Chondrocyte (in vitro differentiated cells): ENCODE measurements at regions not wholly inside any gene's neighbourhood (a gene's known extent, or its start where the extent isn't known, plus 50 kb on each side); places are given as distances from the start of the nearest gene placed in this dataset.

Experiments used
- DNase-seq: peaks from one replicate; pipeline ENCODE4 v3.0.0; 2021; ENCODE audit warnings: mixed read lengths, low spot score
- H3K27ac Mint-ChIP-seq: one replicate; pipeline ENCODE4 v1.8.0; 2021; ENCODE audit warnings: mild to moderate bottlenecking, moderate library complexity, mixed read lengths; ENCODE audit not compliant: unreplicated experiment
- H3K27me3 Mint-ChIP-seq: 2 replicates; pipeline ENCODE4 v1.8.0; 2021; ENCODE audit warnings: low read depth, mixed read lengths
- H3K36me3 Mint-ChIP-seq: 2 replicates; pipeline ENCODE4 v1.8.0; 2021; ENCODE audit warnings: low read depth, mixed read lengths
- H3K4me1 Mint-ChIP-seq: 2 replicates; pipeline ENCODE4 v1.8.0; 2021; ENCODE audit warnings: low read depth, mild to moderate bottlenecking, mixed read lengths
- H3K4me3 Mint-ChIP-seq: one replicate; pipeline ENCODE4 v1.8.0; 2021; ENCODE audit warnings: mild to moderate bottlenecking, moderate library complexity, mixed read lengths; ENCODE audit not compliant: unreplicated experiment
- H3K9me3 Mint-ChIP-seq: 2 replicates; pipeline ENCODE4 v1.8.0; 2021; ENCODE audit warnings: low read depth, mixed read lengths
- TF ChIP-seq, protein P1 (sequence below): fragments of 200-600 bp; sonication (generic); IDR thresholded peaks from 2 replicates; pipeline ENCODE4 v1.5.0; 2021; ENCODE audit warnings: antibody characterized with exemption, mild to moderate bottlenecking, moderate library complexity

DNA sequence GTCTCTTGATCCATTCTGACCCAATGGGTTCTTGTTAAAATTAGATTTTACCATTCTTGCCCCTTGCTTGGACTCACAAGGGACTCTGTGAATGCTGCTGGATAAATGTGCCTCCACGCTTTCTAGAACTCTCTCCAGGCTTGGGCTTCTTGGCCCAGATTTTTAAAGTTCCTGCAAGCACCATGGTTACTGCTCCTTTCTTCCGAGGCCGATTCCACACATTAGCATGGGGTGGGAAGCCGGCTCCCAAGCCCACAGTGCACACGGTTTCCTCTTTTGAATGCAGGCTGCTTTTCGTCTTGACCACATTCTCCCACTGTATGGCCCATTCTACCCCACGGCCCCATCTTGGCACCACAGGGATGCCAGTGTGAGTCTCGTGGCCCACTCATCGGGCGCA is 174.3 kb upstream of the PITRM1 start:
- TF ChIP-seq, protein P1, sequence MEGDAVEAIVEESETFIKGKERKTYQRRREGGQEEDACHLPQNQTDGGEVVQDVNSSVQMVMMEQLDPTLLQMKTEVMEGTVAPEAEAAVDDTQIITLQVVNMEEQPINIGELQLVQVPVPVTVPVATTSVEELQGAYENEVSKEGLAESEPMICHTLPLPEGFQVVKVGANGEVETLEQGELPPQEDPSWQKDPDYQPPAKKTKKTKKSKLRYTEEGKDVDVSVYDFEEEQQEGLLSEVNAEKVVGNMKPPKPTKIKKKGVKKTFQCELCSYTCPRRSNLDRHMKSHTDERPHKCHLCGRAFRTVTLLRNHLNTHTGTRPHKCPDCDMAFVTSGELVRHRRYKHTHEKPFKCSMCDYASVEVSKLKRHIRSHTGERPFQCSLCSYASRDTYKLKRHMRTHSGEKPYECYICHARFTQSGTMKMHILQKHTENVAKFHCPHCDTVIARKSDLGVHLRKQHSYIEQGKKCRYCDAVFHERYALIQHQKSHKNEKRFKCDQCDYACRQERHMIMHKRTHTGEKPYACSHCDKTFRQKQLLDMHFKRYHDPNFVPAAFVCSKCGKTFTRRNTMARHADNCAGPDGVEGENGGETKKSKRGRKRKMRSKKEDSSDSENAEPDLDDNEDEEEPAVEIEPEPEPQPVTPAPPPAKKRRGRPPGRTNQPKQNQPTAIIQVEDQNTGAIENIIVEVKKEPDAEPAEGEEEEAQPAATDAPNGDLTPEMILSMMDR = no peak
- H3K9me3 Mint-ChIP-seq = no peaks in the 10 kb centered on the region
- DNase-seq = no peak
- no peak overlapping the region for H3K4me3 Mint-ChIP-seq
- no peak overlapping the region for H3K27ac Mint-ChIP-seq
- no peaks in the 10 kb centered on the region for H3K4me1 Mint-ChIP-seq
- H3K27me3 Mint-ChIP-seq = peaks cover 4% of the 10 kb centered on the region
- no peaks in the 10 kb centered on the region for H3K36me3 Mint-ChIP-seq

DNA sequence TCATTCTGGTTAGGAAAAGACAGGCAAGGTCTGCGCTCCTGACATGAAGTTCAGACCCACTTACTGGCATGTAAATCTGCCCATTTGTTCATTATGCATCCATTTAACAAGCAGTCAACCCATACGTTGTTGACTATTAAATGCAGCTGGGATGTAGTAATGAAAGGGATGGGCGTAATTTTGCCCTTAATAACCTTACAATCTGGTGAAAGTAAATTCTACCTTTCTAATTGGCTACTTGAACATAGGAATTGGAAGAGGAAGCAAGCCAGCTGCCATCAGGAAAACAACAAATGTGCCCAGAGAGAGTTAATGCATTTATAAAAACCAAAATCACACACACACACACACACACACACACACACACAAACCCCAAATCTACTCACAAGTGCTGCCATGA is 170.2 kb upstream of the PITRM1 start:
- Mint-ChIP-seq H3K9me3 (no peaks in the 10 kb centered on the region), H3K36me3 (no peaks in the 10 kb centered on the region), H3K4me3 (no peak overlapping the region), H3K27ac (no peak overlapping the region), H3K4me1 (peaks cover 12% of the 10 kb centered on the region), H3K27me3 (peaks cover 4% of the 10 kb centered on the region)
- no peak for DNase-seq
- TF ChIP-seq, protein P1 = no peak

DNA sequence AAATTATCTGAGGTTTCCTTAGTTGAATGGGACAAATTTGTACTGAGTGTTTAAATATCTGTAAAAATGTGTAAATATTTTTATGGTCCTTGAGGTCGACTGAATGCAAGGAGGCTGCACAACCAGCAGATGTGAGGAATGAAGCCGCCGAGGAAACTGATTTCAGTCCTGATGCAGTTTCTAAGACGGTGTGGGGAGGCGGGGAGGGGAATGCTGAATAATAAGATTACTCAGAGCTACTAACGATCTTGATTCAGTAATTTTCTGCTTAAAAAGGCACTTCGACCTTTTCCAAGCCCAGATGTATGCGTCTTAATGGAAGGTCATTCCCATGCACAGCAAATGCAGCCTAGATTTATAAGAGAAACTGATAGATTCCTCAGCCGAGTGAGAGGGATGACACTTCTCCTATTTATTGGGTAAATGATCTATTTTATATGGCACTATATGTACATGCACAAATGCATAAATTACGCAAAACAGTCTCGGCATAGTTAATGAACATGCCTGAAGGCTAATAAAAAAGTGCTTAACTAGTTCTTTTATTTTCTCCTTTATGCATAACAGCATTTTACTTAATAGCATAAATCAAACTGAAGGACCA is 167.6 kb upstream of the PITRM1 start:
- peaks cover 17% of the 10 kb centered on the region for H3K4me1 Mint-ChIP-seq
- H3K9me3 Mint-ChIP-seq = no peaks in the 10 kb centered on the region
- H3K27ac Mint-ChIP-seq = no peak overlapping the region
- DNase-seq = no peak
- peaks cover under 1% of the 10 kb centered on the region for H3K27me3 Mint-ChIP-seq
- H3K4me3 Mint-ChIP-seq = no peak overlapping the region
- H3K36me3 Mint-ChIP-seq = no peaks in the 10 kb centered on the region
- TF ChIP-seq, protein P1 = no peak

DNA sequence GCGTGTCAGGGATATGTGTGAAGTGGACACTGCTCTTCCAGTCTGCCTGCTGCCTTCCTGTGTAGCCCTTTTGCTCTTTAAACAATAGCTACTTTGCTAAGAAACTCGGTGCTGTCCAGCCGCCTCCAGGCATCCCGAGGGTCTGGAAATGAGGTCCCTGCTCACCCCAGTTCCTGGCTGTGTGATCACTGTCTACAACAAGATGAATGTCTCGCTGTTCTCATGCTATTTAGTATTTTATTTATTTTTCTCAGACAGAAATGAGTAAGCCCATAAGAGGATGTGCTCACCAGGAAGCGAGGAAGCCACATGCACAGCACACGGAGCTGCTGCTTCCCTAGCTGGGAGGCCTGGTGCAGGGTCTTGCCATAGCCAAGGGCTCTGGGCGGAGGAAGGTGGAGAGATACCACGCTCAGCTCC is 167.0 kb upstream of the PITRM1 start:
- TF ChIP-seq, protein P1 = no peak
- no peak for DNase-seq
- no peak overlapping the region for H3K27ac Mint-ChIP-seq

DNA sequence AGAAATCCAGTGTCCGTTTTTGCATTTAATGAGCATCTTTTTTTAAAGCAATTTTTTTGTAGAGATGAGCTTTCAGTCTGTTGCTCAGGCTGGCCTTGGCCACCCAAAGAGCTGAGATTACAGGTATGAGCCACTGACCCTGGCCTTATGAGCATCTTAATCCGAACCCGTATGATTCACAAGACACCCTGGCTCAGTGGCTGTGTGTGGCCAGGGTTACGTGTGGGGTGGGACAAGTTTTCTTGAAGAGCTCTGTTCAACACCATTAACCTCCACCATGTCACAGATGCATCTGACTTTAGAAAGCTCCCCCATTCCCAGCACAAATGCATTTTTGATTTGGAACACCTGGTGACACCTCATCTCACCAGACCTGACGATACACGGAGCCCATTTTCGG is 166.5 kb upstream of the PITRM1 start:
- H3K27ac Mint-ChIP-seq = no peak overlapping the region

More for the DNA sequence above, 167.0 kb upstream of the PITRM1 start:
- Mint-ChIP-seq H3K4me1 (peaks cover 17% of the 10 kb centered on the region), H3K4me3 (no peak overlapping the region), H3K9me3 (no peaks in the 10 kb centered on the region), H3K27me3 (no peaks in the 10 kb centered on the region), H3K36me3 (no peaks in the 10 kb centered on the region)

More for the DNA sequence above, 166.5 kb upstream of the PITRM1 start:
- Mint-ChIP-seq H3K36me3 (no peaks in the 10 kb centered on the region), H3K4me1 (peaks cover 17% of the 10 kb centered on the region), H3K4me3 (no peak overlapping the region), H3K27me3 (no peaks in the 10 kb centered on the region), H3K9me3 (no peaks in the 10 kb centered on the region)
- no peak for DNase-seq
- TF ChIP-seq, protein P1 = no peak
